PC-9 (cell line): ENCODE measurements at regions not wholly inside any gene's neighbourhood (a gene's known extent, or its start where the extent isn't known, plus 50 kb on each side); places are given as distances from the start of the nearest gene placed in this dataset.

ENCODE experiments used
- CTCF ChIP-seq: fragments of 200-600 bp; sonication (generic); conservative IDR thresholded peaks from 2 replicates; pipeline ENCODE4 v1.6.1; 2017; ENCODE audit warnings: mixed run types, antibody characterized with exemption, mild to moderate bottlenecking, moderate library complexity
- EZH2 ChIP-seq: fragments of 200-600 bp; sonication (generic); IDR thresholded peaks from 2 replicates; pipeline ENCODE4 v1.8.0; 2017; ENCODE audit warnings: antibody characterized with exemption, low read depth

- TF ChIP-seq CTCF (no peak), EZH2 (no peak)
Measured at GRCh38 chr1:224493269-224493668, 58.7 kb upstream of the WDR26 start.
